ENCODE measurements at regions not wholly inside any gene's neighbourhood (a gene's known extent, or its start where the extent isn't known, plus 50 kb on each side); places are given as distances from the start of the nearest gene placed in this dataset.

DNA sequence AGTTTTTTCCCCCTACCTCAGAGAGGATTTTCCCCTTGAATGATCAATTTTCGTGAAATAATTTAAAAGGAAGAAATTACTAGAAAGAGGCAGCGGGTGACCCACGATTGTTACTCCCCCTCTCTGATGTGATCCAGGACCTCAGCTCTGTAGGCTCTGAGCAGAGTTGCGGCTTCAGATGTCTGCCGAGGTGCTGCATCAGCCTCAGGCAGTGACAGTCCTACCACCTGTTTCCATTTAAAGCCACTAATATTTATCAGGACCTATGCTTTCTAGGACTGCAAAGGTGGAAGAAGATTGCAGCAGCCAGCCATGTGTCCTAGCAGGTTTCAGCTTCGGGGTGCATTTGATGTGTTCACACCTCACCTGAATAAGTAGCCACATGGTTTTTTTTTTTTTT, 294.8 kb upstream of the C2CD4B start:
- no peak for DNase-seq
- Histone ChIP-seq H3K4me3 (no peak overlapping the region), H3K9me2 (ENCODE audit: insufficient read depth) (no peaks in the 10 kb centered on the region), H3F3A (ENCODE audit: insufficient read depth, low read depth) (no peaks in the 10 kb centered on the region), H3K79me2 (ENCODE audit: low read depth) (no peaks in the 10 kb centered on the region), H4K20me1 (ENCODE audit: insufficient read depth) (no peaks in the 10 kb centered on the region), H2AFZ (no peak overlapping the region), H3K4me1 (replicated peaks; ENCODE audit: insufficient read depth) (no peaks in the 10 kb centered on the region), H3K36me3 (ENCODE audit: low read depth) (no peaks in the 10 kb centered on the region), H3K9me3 (ENCODE audit: insufficient read depth, low read depth) (no peaks in the 10 kb centered on the region), H3K27me3 (ENCODE audit: insufficient read depth, low read depth) (no peaks in the 10 kb centered on the region), H3K27ac (no peak overlapping the region), H3K4me2 (no peak overlapping the region)
- no peak for TF ChIP-seq EZH2 (IDR thresholded peaks at IDR 0.05; ENCODE audit: low read depth)
- TF ChIP-seq, protein P1, sequence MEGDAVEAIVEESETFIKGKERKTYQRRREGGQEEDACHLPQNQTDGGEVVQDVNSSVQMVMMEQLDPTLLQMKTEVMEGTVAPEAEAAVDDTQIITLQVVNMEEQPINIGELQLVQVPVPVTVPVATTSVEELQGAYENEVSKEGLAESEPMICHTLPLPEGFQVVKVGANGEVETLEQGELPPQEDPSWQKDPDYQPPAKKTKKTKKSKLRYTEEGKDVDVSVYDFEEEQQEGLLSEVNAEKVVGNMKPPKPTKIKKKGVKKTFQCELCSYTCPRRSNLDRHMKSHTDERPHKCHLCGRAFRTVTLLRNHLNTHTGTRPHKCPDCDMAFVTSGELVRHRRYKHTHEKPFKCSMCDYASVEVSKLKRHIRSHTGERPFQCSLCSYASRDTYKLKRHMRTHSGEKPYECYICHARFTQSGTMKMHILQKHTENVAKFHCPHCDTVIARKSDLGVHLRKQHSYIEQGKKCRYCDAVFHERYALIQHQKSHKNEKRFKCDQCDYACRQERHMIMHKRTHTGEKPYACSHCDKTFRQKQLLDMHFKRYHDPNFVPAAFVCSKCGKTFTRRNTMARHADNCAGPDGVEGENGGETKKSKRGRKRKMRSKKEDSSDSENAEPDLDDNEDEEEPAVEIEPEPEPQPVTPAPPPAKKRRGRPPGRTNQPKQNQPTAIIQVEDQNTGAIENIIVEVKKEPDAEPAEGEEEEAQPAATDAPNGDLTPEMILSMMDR (conservative IDR thresholded peaks at IDR 0.05) = no peak
- intact Hi-C loops (cut with micrococcal nuclease; ENCODE audit: unreplicated experiment) = no loop called here
- CTCF ChIA-PET = no interaction called here
- POLR2A ChIA-PET (ENCODE audit: unreplicated experiment) = no interaction called here
- BruUV-seq (replicated peaks) = no TSS peak

DNA sequence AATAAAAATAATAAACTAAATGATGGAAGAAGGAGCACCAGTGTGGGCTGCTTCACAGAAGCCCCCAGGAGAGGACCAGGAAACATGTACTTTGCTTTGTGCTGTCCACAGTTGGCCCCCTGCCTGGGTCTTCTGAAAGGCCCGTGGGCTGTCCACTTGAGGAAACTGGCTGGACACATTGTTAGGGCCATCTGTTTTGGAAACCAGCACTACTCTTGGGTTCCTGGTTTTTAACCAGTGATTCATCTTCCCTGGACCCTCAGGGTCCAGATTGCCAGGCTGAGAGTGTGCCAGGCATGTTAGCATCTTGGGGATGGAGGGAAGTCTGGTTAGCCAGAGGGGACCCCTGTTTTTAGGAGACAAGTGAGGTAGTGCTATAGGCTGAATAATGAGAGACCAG, 297.2 kb upstream of the C2CD4B start:
- no peaks in the 10 kb centered on the region for H3K4me1 ChIP-seq (replicated peaks; ENCODE audit: insufficient read depth)
- H2AFZ ChIP-seq = no peak overlapping the region
- ChIA-PET CTCF (no interaction called here), POLR2A (ENCODE audit: unreplicated experiment) (no interaction called here)
- no peaks in the 10 kb centered on the region for H3K36me3 ChIP-seq (ENCODE audit: low read depth)
- no peak for DNase-seq
- TF ChIP-seq, protein P1 (conservative IDR thresholded peaks at IDR 0.05) = no peak
- TF ChIP-seq EZH2 (IDR thresholded peaks at IDR 0.05; ENCODE audit: low read depth) = no peak
- no peak overlapping the region for H3K4me2 ChIP-seq
- no peaks in the 10 kb centered on the region for H3K9me3 ChIP-seq (ENCODE audit: insufficient read depth, low read depth)
- intact Hi-C loops (cut with micrococcal nuclease; ENCODE audit: unreplicated experiment) = no loop called here
- H3K27ac ChIP-seq = no peak overlapping the region
- H3F3A ChIP-seq (ENCODE audit: insufficient read depth, low read depth) = no peaks in the 10 kb centered on the region
- H3K9me2 ChIP-seq (ENCODE audit: insufficient read depth) = no peaks in the 10 kb centered on the region
- H3K27me3 ChIP-seq (ENCODE audit: insufficient read depth, low read depth) = no peaks in the 10 kb centered on the region
- BruUV-seq (replicated peaks) = no TSS peak
- no peaks in the 10 kb centered on the region for H4K20me1 ChIP-seq (ENCODE audit: insufficient read depth)
- no peak overlapping the region for H3K4me3 ChIP-seq
- H3K79me2 ChIP-seq (ENCODE audit: low read depth) = no peaks in the 10 kb centered on the region

DNA sequence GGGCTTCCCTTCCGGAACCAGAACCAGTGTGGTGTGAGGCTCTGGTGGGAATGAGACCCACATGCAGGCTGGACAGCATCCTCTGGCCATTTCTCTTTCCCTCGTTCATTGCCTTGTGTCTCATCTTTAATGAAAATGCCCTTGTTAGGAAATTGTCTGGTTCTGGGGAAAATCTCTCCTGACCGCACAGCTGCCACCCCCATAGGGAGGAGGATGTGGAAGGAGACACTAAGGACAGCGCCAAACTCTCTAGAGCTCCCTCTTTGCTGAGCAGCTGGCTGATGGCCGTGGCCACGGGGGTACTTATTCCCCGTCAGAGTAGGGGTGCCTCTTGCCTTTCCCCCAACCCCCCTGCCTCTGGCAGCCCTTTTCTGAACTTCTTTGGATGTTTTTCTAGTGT, 297.6 kb upstream of the C2CD4B start:
- Histone ChIP-seq H3K9me3 (ENCODE audit: insufficient read depth, low read depth) (no peaks in the 10 kb centered on the region), H3F3A (ENCODE audit: insufficient read depth, low read depth) (no peaks in the 10 kb centered on the region), H3K4me1 (replicated peaks; ENCODE audit: insufficient read depth) (no peaks in the 10 kb centered on the region), H2AFZ (no peak overlapping the region), H3K4me2 (no peak overlapping the region), H3K27me3 (ENCODE audit: insufficient read depth, low read depth) (no peaks in the 10 kb centered on the region), H3K4me3 (no peak overlapping the region), H3K27ac (no peak overlapping the region), H3K9me2 (ENCODE audit: insufficient read depth) (no peaks in the 10 kb centered on the region), H4K20me1 (ENCODE audit: insufficient read depth) (no peaks in the 10 kb centered on the region), H3K79me2 (ENCODE audit: low read depth) (no peaks in the 10 kb centered on the region), H3K36me3 (ENCODE audit: low read depth) (no peaks in the 10 kb centered on the region)
- intact Hi-C loops (cut with micrococcal nuclease; ENCODE audit: unreplicated experiment) = no loop called here
- no peak for TF ChIP-seq EZH2 (IDR thresholded peaks at IDR 0.05; ENCODE audit: low read depth)
- TF ChIP-seq, protein P1 (conservative IDR thresholded peaks at IDR 0.05) = no peak
- no TSS peak for BruUV-seq (replicated peaks)
- POLR2A ChIA-PET (ENCODE audit: unreplicated experiment) = no interaction called here
- CTCF ChIA-PET = no interaction called here
- DNase-seq = no peak
